ENCODE measurements at regions not wholly inside any gene's neighbourhood (a gene's known extent, or its start where the extent isn't known, plus 50 kb on each side); places are given as distances from the start of the nearest gene placed in this dataset.

GRCh38 chr2:6459138-6459537 is 406.6 kb downstream of the CMPK2 start:
- H3K36me3 ChIP-seq (ENCODE audit: insufficient read depth, low read length), result no peaks in the 10 kb centered on the region
- no peaks in the 10 kb centered on the region for H3K9me2 ChIP-seq (ENCODE audit: insufficient read depth, low read length)
- no peak overlapping the region for H3K27ac ChIP-seq (ENCODE audit: low read length)
- TF ChIP-seq SMC3 (conservative IDR thresholded peaks at IDR 0.05; ENCODE audit: poor library complexity) (no peak), REST (IDR thresholded peaks at IDR 0.05; ENCODE audit: borderline replicate concordance) (no peak), RAD21 (conservative IDR thresholded peaks at IDR 0.05) (no peak), MXI1 (conservative IDR thresholded peaks at IDR 0.05; ENCODE audit: poor library complexity, severe bottlenecking) (no peak), CTCF (IDR thresholded peaks at IDR 0.05; ENCODE audit: poor library complexity, severe bottlenecking) (no peak), EZH2 (IDR thresholded peaks at IDR 0.05; ENCODE audit: borderline replicate concordance, insufficient read depth, low read length, poor library complexity, severe bottlenecking) (no peak), TAF1 (IDR thresholded peaks at IDR 0.05; ENCODE audit: low read depth) (no peak), POLR2AphosphoS5 (IDR thresholded peaks at IDR 0.05) (no peak), EP300 (conservative IDR thresholded peaks at IDR 0.05; ENCODE audit: poor library complexity, severe bottlenecking) (no peak)
- H3K9ac ChIP-seq (ENCODE audit: low read length), result no peak overlapping the region
- no peak overlapping the region for H2AFZ ChIP-seq (ENCODE audit: low read depth, low read length)
- no peaks in the 10 kb centered on the region for H3K9me3 ChIP-seq (ENCODE audit: low read length)
- H3K4me3 ChIP-seq (ENCODE audit: low read length), result no peak overlapping the region
- H3K79me2 ChIP-seq (replicated peaks; ENCODE audit: insufficient read depth, low read length), result no peaks in the 10 kb centered on the region
- no peak overlapping the region for H3K4me2 ChIP-seq (ENCODE audit: low read length)
- H3F3A ChIP-seq (ENCODE audit: insufficient read depth, low read length, poor library complexity, severe bottlenecking), result no peaks in the 10 kb centered on the region
- H4K20me1 ChIP-seq (ENCODE audit: insufficient read depth), result no peaks in the 10 kb centered on the region
- H3K27me3 ChIP-seq (ENCODE audit: insufficient read depth, low read depth, low read length), result no peaks in the 10 kb centered on the region

GRCh38 chr2:6470518-6470917 is 395.2 kb downstream of the CMPK2 start:
- no peak overlapping the region for H3K4me2 ChIP-seq (ENCODE audit: low read length)
- H3K9ac ChIP-seq (ENCODE audit: low read length), result no peak overlapping the region
- peaks cover 10% of the 10 kb centered on the region for H3F3A ChIP-seq (ENCODE audit: insufficient read depth, low read length, poor library complexity, severe bottlenecking)
- H3K27me3 ChIP-seq (ENCODE audit: insufficient read depth, low read depth, low read length), result no peaks in the 10 kb centered on the region
- no peak for TF ChIP-seq TAF1 (IDR thresholded peaks at IDR 0.05; ENCODE audit: low read depth)
- TF ChIP-seq EZH2 (IDR thresholded peaks at IDR 0.05; ENCODE audit: borderline replicate concordance, insufficient read depth, low read length, poor library complexity, severe bottlenecking), result no peak
- no peak for TF ChIP-seq MXI1 (conservative IDR thresholded peaks at IDR 0.05; ENCODE audit: poor library complexity, severe bottlenecking)
- TF ChIP-seq EP300 (conservative IDR thresholded peaks at IDR 0.05; ENCODE audit: poor library complexity, severe bottlenecking), result no peak
- no peak for TF ChIP-seq POLR2AphosphoS5 (IDR thresholded peaks at IDR 0.05)
- no peak for TF ChIP-seq SMC3 (conservative IDR thresholded peaks at IDR 0.05; ENCODE audit: poor library complexity)
- no peak for TF ChIP-seq RAD21 (conservative IDR thresholded peaks at IDR 0.05)
- TF ChIP-seq CTCF (IDR thresholded peaks at IDR 0.05; ENCODE audit: poor library complexity, severe bottlenecking), result no peak
- TF ChIP-seq REST (IDR thresholded peaks at IDR 0.05; ENCODE audit: borderline replicate concordance), result no peak
- peaks cover 5% of the 10 kb centered on the region for H3K9me3 ChIP-seq (ENCODE audit: low read length)
- no peaks in the 10 kb centered on the region for H3K79me2 ChIP-seq (replicated peaks; ENCODE audit: insufficient read depth, low read length)
- H2AFZ ChIP-seq (ENCODE audit: low read depth, low read length), result no peak overlapping the region
- no peak overlapping the region for H3K4me3 ChIP-seq (ENCODE audit: low read length)
- H3K27ac ChIP-seq (ENCODE audit: low read length), result no peak overlapping the region
- no peaks in the 10 kb centered on the region for H3K9me2 ChIP-seq (ENCODE audit: insufficient read depth, low read length)
- H3K36me3 ChIP-seq (ENCODE audit: insufficient read depth, low read length), result no peaks in the 10 kb centered on the region
- H4K20me1 ChIP-seq (ENCODE audit: insufficient read depth), result no peaks in the 10 kb centered on the region

All from neural cell (in vitro differentiated cells).